ENCODE measurements at regions not wholly inside any gene's neighbourhood (a gene's known extent, or its start where the extent isn't known, plus 50 kb on each side); places are given as distances from the start of the nearest gene placed in this dataset.

DNA sequence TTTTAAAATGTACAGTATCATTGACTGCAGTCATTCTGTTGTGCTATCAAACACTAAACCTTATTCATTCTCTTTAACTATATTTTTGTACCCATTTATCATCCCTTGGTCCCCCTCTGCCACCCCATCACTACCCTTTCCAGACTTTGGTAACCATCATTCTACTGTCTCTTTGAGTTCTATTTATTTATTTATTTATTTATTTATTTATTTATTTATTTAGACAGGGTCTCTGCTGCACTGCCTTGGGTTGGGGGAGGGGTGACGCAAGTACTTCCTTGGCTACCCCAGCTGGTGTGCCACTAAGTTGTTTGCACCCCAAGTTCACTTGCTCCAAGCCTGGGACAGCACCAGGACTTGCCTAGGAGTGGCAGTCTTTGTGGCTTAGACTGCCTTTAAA lies 427.8 kb upstream of the NOVA1 start:
- H3K27me3 ChIP-seq, result no peaks in the 10 kb centered on the region
- 83 to 95% methylated on average over 1 of the region's 1 CpG for WGBS, 2 donors
- intact Hi-C loops (cut with DNase I; ENCODE audit: low total_unique reads), result no loop called here
- no peaks in the 10 kb centered on the region for H3K36me3 ChIP-seq (ENCODE audit: low read depth, missing control alignments)
- H3K9me3 ChIP-seq, result no peaks in the 10 kb centered on the region
- TF ChIP-seq POLR2A (IDR thresholded peaks at IDR 0.05), result no peak
- TF ChIP-seq, protein P1, sequence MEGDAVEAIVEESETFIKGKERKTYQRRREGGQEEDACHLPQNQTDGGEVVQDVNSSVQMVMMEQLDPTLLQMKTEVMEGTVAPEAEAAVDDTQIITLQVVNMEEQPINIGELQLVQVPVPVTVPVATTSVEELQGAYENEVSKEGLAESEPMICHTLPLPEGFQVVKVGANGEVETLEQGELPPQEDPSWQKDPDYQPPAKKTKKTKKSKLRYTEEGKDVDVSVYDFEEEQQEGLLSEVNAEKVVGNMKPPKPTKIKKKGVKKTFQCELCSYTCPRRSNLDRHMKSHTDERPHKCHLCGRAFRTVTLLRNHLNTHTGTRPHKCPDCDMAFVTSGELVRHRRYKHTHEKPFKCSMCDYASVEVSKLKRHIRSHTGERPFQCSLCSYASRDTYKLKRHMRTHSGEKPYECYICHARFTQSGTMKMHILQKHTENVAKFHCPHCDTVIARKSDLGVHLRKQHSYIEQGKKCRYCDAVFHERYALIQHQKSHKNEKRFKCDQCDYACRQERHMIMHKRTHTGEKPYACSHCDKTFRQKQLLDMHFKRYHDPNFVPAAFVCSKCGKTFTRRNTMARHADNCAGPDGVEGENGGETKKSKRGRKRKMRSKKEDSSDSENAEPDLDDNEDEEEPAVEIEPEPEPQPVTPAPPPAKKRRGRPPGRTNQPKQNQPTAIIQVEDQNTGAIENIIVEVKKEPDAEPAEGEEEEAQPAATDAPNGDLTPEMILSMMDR (IDR thresholded peaks at IDR 0.05), result no peak
- H3K4me3 ChIP-seq, result no peak overlapping the region
- no peak for DNase-seq
- H3K4me1 ChIP-seq, result no peaks in the 10 kb centered on the region
- no peak overlapping the region for H3K27ac ChIP-seq

DNA sequence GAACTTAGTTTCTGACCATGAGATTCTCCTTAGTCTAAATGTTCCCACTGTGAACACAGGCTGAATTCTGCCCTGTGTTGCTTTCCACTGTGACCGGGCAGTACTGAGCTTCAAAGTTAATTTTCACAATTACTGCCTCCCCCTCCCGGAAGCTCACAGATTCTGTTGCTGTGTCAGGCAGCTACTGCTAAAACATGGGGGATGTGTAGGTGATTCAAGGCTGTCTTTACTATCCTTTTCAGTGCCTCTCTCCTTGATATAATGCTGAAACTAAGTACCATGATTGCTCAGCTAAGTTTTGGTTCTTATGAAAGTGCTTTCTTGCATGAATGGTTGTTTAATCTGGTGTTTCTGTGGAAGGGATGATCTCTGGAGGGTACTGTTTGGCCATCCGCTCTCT lies 428.3 kb upstream of the NOVA1 start:
- H3K4me3 ChIP-seq, result no peak overlapping the region
- DNase-seq, result no peak
- 49 to 51% methylated on average over 3 of the region's 3 CpGs for WGBS, 2 donors
- no peak overlapping the region for H3K27ac ChIP-seq
- H3K4me1 ChIP-seq, result no peaks in the 10 kb centered on the region
- H3K9me3 ChIP-seq, result no peaks in the 10 kb centered on the region
- no peaks in the 10 kb centered on the region for H3K36me3 ChIP-seq (ENCODE audit: low read depth, missing control alignments)
- intact Hi-C loops (cut with DNase I; ENCODE audit: low total_unique reads), result no loop called here
- H3K27me3 ChIP-seq, result no peaks in the 10 kb centered on the region
- no peak for TF ChIP-seq POLR2A (IDR thresholded peaks at IDR 0.05)
- TF ChIP-seq, protein P1 (IDR thresholded peaks at IDR 0.05), result no peak

DNA sequence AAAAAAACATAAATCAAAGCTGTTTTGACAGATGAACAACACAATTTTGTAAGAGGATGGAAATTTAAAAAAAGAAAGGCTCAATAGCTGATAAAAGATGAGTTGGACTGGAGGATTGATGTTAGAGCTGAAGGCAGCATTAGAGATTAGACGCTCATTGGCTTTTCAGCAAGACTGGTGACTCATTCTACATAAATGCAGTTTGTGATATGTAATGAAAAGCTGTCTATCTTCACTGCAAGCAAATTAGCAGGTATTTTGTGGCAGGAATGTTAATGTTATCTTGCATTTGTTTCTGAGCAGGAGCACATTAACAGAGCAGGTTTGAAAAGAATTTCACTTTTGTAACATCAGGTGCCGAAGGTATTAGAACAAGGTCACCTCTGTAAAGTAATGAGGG lies 442.7 kb upstream of the NOVA1 start:
- peaks cover 5% of the 10 kb centered on the region for H3K4me1 ChIP-seq
- no peaks in the 10 kb centered on the region for H3K27me3 ChIP-seq
- no peaks in the 10 kb centered on the region for H3K36me3 ChIP-seq (ENCODE audit: low read depth, missing control alignments)
- H3K4me3 ChIP-seq, result no peak overlapping the region
- intact Hi-C loops (cut with DNase I; ENCODE audit: low total_unique reads), result no loop called here
- DNase-seq, result no peak
- no peaks in the 10 kb centered on the region for H3K9me3 ChIP-seq
- TF ChIP-seq POLR2A (IDR thresholded peaks at IDR 0.05), result no peak
- TF ChIP-seq, protein P1 (IDR thresholded peaks at IDR 0.05), result no peak
- WGBS, 2 donors, result 54 to 73% methylated on average over 2 of the region's 2 CpGs
- no peak overlapping the region for H3K27ac ChIP-seq

DNA sequence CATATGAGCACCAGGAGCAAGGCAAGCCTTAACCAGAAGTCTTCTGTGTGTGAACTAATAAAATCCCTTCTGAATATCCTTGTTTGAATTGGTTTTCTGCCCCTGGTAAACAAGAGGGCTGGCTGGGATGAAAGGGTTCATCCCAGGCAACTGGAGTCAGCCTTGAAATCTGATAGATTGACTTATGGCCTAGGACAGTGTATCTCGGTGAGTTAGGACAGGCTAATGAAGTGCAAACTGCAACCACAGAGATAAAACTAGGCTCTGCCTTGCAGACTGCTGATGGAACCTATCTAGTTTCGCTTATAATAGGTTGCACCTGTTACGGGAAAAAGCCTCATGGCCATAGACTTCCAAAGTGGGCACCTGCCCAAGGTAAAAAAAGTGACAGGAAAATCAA lies 451.9 kb upstream of the NOVA1 start:
- no peak overlapping the region for H3K4me3 ChIP-seq
- H3K36me3 ChIP-seq (ENCODE audit: low read depth, missing control alignments), result no peaks in the 10 kb centered on the region
- no peak for TF ChIP-seq POLR2A (IDR thresholded peaks at IDR 0.05)
- TF ChIP-seq, protein P1 (IDR thresholded peaks at IDR 0.05), result no peak
- no peaks in the 10 kb centered on the region for H3K9me3 ChIP-seq
- intact Hi-C loops (cut with DNase I; ENCODE audit: low total_unique reads), result no loop called here
- no peak overlapping the region for H3K27ac ChIP-seq
- no peaks in the 10 kb centered on the region for H3K27me3 ChIP-seq
- H3K4me1 ChIP-seq, result no peaks in the 10 kb centered on the region
- no peak for DNase-seq
- 63 to 77% methylated on average over 3 of the region's 3 CpGs for WGBS, 2 donors

DNA sequence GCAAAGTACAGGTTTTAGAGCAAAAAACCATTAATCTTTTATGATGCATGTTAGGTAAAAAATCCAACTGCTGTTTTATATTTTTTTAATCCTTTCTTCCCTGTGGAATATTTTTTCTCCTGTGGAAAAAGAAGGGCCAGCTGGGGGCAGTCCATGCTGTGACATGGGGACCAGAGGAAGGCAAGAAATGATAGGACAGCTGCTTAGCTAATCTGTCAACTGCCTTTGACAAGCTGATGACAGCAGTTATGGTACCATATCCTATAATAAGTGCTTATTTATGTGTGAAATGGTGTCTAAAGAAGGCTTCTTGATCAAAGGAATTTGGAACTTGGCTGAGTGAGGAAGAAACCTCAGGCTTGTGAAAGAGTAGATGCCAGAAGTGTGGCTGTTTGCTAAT lies 452.4 kb upstream of the NOVA1 start:
- TF ChIP-seq, protein P1 (IDR thresholded peaks at IDR 0.05), result no peak
- Histone ChIP-seq H3K9me3 (no peaks in the 10 kb centered on the region), H3K36me3 (ENCODE audit: low read depth, missing control alignments) (no peaks in the 10 kb centered on the region), H3K4me1 (no peaks in the 10 kb centered on the region), H3K27ac (no peak overlapping the region), H3K27me3 (no peaks in the 10 kb centered on the region), H3K4me3 (no peak overlapping the region)
- no peak for DNase-seq
- intact Hi-C loops (cut with DNase I; ENCODE audit: low total_unique reads), result no loop called here
